Fibroblast of villous mesenchyme (primary cell): ENCODE measurements at regions not wholly inside any gene's neighbourhood (a gene's known extent, or its start where the extent isn't known, plus 50 kb on each side); places are given as distances from the start of the nearest gene placed in this dataset.
"Not testable (repeated sequence)": the region's sequence is repeated elsewhere in the genome, so short reads cannot be mapped to it uniquely, and the experiment has no call there.

Experiments used
- DNase-seq: peaks from one replicate; pipeline ENCODE4 v3.0.0-alpha.2; 2010; ENCODE audit warnings: low read depth
- H3K4me3 ChIP-seq: 2 replicates; pipeline ENCODE4 v1.5.1; 2011; ENCODE audit warnings: low read depth, mild to moderate bottlenecking, low read length
- TF ChIP-seq, protein P1 (sequence below): IDR thresholded peaks from 2 replicates; pipeline ENCODE4 v1.5.1; 2012; ENCODE audit warnings: low read depth, mild to moderate bottlenecking, low read length; ENCODE audit not compliant: insufficient read depth

DNA sequence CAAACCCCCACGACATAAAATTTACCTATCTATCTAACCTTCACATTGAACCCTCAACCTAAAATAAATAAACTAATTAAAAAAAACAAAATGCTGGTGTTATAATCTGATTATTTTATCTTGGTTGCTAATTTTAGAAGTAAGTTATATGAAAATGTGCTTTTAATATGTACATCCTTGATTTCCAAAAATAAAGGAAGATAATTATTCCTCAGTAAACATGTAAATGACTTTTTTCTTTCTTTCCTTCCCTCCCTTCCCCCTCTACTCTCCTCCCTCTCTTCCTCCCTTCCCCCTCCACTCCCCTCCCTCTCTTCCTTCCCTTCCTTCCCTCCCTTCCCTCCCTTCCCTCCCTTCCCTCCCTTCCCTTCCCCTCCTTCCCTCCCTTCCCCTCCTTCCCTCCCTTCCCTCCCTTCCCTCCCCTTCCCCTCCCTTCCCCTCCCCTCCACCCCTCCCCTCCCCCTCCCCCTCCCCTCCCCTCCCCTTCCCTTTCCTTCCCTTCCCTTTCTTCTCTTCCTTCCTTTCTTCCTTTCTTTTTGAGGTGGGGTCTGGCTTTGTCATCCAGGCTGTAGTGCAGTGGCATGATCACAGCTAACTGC lies 180.0 kb upstream of the GIMD1 start:
- TF ChIP-seq, protein P1, sequence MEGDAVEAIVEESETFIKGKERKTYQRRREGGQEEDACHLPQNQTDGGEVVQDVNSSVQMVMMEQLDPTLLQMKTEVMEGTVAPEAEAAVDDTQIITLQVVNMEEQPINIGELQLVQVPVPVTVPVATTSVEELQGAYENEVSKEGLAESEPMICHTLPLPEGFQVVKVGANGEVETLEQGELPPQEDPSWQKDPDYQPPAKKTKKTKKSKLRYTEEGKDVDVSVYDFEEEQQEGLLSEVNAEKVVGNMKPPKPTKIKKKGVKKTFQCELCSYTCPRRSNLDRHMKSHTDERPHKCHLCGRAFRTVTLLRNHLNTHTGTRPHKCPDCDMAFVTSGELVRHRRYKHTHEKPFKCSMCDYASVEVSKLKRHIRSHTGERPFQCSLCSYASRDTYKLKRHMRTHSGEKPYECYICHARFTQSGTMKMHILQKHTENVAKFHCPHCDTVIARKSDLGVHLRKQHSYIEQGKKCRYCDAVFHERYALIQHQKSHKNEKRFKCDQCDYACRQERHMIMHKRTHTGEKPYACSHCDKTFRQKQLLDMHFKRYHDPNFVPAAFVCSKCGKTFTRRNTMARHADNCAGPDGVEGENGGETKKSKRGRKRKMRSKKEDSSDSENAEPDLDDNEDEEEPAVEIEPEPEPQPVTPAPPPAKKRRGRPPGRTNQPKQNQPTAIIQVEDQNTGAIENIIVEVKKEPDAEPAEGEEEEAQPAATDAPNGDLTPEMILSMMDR = no peak
- no peak overlapping the region for H3K4me3 ChIP-seq
- no peak for DNase-seq

DNA sequence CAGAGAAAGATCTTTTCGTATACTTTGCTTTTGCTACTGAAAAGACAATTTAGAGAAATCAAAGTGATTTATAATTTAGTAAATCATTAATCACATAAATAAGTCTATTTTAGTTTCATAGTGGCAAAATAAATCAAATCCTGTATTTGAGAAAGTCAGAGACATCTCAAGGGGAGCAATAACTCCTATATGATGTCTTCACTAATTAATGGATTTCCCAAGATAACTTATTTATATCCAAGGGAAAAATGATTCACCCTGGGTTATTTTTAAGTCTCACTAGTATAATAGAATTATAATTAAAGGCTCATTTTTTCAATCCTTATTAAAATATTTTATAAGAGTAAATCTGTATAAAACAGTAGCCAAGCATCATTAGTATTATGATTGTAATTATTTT lies 177.8 kb upstream of the GIMD1 start:
- TF ChIP-seq, protein P1 = no peak
- no peak for DNase-seq
- H3K4me3 ChIP-seq = no peak overlapping the region

- not testable (repeated sequence) for DNase-seq
Measured at GRCh38 chr4:106542609-106543008, 174.0 kb upstream of the GIMD1 start.

DNA sequence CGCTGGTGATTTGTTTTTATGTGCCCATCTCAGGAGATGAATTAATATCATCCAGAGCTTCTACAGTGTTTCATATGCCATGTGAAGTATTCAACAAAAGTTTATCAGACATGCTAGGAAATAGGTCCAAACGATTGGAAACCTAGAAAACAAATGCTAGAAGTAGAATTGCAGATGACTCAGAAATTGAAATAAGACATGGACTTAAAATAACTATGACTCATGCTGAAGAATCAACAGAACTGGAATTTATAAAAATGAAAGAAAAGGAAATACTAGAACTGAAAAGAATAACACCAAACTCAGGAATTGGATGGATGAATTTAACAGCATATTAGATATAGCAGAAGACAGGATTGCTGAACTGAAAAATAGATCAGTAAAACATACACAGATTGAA lies 172.7 kb upstream of the GIMD1 start:
- H3K4me3 ChIP-seq = no peak overlapping the region
- TF ChIP-seq, protein P1 = no peak
- DNase-seq = peak; percentile 33

More at GRCh38 chr4:106542609-106543008, 174.0 kb upstream of the GIMD1 start:
- H3K4me3 ChIP-seq = not testable (repeated sequence)

- TF ChIP-seq, protein P1 = no peak
- peak; percentile 9 for DNase-seq
- H3K4me3 ChIP-seq = no peak overlapping the region
Measured at GRCh38 chr4:106530821-106531220, 162.2 kb upstream of the GIMD1 start.

DNA sequence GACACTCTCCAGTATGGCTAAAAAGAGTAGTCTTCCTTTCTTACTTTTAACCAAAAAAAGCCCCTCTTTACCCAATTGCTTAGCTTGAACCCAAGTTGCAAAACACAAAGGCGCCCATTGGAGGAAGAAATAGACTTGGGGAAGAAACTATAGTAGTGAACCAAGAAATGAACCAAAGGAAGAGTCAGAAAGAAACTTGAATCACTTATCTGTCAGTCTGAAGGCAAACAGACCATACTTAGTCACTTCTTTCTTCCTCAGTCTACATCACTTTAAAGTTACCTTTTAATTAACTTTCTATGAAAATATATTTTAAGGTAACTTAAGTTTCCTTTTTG lies 161.4 kb upstream of the GIMD1 start:
- TF ChIP-seq, protein P1 = no peak

DNA sequence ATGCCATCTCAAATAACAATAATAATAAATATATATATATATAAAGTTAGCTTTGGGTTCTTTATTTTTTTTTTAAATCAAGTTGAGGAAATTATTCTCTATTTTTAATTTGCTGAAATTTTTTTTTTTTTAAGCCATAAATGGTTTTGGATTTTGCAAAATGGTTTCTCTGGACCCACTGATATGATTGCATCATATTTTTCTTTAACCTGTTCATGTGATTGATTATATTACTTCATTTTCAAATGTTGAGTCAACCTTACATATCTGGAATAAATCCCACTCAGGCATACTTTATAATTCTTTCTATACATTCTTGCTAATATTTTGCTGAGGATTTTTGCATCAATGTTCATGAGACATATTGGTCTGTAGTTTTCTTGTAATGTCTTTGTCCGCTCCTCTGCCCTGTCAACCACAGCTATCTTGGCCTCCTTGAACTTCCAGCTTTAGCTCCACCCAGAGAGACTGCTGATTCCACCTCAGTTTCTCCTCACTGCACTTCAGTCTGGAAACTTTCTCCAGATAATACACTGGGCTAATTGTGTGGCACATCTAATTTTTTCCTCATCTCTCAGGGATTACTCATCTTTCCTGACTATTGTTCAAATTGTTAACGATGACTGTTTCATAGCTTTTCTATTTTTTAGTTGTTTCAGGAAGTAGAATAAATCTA lies 160.9 kb upstream of the GIMD1 start:
- DNase-seq = no peak
- TF ChIP-seq, protein P1 = no peak
- no peak overlapping the region for H3K4me3 ChIP-seq

More for the DNA sequence above, 161.4 kb upstream of the GIMD1 start:
- DNase-seq = no peak
- no peak overlapping the region for H3K4me3 ChIP-seq
